ENCODE measurements at regions not wholly inside any gene's neighbourhood (a gene's known extent, or its start where the extent isn't known, plus 50 kb on each side); places are given as distances from the start of the nearest gene placed in this dataset.

- TF ChIP-seq CTCF (IDR thresholded peaks at IDR 0.05; ENCODE audit: poor library complexity) (no peak), EZH2 (IDR thresholded peaks at IDR 0.05; ENCODE audit: borderline replicate concordance) (no peak), EZH2phosphoT487 (IDR thresholded peaks at IDR 0.05; ENCODE audit: low read depth, severe bottlenecking, unreplicated experiment) (no peak)
Observed at GRCh38 chr2:66268756-66269155, 166.2 kb upstream of the MEIS1 start.
